ENCODE measurements at regions not wholly inside any gene's neighbourhood (a gene's known extent, or its start where the extent isn't known, plus 50 kb on each side); places are given as distances from the start of the nearest gene placed in this dataset.
"Not testable (repeated sequence)": the region's sequence is repeated elsewhere in the genome, so short reads cannot be mapped to it uniquely, and the experiment has no call there.

DNA sequence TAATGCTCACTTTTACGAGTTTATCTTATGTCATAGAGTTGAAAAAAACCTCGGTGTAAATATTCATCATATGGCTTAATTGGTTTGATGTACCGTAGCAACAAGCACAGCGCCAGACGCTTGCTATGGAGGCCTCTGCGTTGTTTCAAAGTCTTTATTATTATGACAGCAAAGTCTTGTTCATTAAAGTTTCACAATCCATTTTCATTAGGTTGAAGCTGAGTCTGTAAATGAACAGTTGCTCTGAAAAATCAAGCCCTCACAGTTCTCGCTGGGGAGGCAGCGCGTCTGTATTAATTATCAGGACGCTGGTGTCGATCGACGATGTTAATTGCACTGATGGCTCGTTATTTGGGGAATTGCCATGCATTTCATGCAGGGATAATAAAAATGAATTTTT lies 185.6 kb downstream of the INSC start:
- no peak for DNase-seq

DNA sequence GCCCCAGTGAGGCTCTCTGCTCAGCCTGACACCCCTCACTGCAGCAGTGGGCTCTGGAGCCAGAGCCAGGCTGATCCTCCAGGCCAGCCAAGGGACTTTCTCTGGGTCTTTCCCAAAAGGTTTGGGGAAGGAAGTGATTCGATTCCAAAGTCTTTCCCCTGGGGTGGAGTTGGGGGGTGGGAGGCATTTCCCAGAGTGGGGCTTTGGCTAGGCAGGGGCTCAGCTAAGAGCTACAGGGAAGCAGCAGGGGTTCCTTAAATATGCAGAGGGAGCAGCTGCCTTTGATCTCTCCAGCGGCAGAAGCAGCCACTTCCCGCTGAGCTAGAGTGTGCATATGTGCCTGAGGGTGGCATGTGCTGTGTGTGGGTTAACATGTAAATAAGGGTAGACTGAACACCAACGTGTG lies 192.9 kb downstream of the INSC start:
- no peak for DNase-seq

DNA sequence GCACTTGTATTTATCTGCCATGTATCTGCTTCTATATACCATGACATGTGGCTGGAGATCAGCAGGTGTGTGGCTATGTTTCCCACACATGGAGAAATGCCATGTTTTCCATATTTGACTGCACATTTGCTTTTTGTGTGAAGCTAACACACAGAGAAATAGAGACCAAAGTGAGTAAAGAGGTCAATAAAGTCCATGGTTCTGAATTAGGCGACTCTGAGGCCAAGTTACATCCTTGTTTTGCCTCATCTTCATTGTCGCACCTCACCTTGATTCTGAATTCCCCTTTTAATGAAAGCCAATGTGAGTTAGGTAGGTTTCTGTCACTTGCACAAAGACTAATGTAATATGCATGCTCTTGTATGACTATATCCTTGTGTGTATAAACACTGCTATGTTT lies 194.1 kb downstream of the INSC start:
- DNase-seq = no peak

DNA sequence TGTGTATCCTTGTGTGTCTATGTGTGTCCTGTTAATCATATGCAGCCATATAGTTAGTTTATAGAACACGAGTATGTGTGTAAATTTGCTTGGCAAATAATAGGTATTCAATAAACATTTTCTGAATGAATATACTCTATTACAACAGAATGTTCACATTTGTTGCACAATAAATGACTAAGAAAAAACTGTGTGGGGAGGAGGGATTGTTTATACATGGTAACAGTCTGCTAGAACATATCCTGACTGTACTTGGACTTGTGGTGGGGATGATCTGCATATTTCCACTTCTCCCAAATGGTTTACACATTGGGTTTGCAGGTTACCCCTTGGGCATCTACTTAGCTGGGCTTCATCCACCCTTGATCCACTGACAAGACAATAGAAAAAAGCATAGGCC lies 194.6 kb downstream of the INSC start:
- DNase-seq = no peak

DNA sequence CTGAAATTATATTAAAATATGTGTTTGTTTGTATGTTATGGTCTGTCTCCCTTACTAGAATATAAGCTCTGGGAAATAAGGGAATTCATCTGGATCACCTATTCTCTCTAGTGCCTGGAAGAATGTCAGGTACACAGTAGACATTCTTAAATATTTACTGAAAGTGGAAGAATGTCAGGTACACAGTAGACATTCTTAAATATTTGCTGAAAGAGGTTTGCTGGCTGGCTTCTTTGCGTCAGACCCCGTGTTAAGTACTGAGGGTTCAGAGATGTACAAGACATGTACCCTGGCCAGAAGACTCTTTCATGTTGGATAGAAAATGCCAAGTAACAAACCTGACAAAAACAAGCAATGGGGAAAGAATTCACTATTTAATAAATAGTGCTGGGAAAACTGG lies 199.1 kb downstream of the INSC start:
- DNase-seq = no peak

DNA sequence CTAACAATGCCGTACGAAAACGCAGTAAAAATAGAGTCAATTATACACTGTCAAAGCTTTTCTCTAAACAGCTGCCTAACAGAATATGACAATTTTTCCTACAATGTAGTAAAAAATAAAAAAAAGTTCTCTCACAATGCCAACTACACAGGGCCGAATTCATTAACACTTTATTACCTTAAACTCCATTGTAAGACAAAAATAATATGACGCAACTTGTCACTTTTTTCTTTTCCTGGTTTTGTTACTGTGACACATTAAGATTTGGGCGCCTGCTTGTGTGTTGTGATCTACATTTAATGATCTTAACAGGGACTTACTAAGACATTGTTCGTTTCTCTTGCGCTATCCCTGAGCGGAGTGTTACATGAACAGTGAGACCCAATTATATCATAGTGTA lies 204.1 kb downstream of the INSC start:
- DNase-seq = no peak

DNA sequence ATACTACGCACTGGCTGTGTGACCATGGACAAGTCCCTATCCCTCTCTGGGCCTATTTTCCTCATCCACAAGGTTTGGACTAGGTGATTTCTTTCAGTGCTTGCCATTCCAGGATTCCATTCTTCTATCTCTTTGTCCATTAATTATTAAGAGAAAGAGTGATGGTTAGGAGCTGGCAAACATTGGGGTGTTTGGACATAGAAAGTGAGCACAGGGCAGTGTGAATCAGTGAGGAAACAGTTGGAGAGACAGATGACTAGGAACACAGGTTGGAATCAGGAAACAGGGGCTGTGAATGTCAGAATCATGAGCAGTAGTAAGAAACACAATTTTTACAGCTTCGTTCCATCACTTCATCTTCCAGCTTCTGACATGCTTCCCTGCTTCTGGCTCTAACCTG lies 211.8 kb downstream of the INSC start:
- no peak for DNase-seq

DNA sequence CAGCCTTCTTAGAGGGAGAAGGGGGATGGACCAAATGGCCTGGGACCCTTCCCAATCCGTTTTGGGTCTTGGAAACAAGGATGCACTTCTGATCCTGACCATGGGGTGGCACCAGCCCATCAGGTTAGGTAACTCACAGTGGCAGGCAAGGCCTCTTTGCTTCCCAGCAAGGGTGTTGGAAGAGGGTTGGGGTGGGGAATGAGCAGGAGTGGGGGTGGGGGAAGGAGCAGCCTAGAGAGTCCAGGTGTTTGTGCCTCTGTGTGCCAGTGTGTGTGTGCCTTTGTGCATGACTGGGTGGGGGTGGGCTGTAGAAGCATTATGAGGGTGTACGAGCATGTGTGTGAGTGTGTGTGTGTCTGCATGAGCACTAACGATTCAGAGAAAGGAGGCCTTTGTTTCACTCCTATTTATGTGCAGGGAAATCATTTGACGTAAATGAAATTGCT lies 213.1 kb downstream of the INSC start:
- peak; percentile 12 for DNase-seq

DNA sequence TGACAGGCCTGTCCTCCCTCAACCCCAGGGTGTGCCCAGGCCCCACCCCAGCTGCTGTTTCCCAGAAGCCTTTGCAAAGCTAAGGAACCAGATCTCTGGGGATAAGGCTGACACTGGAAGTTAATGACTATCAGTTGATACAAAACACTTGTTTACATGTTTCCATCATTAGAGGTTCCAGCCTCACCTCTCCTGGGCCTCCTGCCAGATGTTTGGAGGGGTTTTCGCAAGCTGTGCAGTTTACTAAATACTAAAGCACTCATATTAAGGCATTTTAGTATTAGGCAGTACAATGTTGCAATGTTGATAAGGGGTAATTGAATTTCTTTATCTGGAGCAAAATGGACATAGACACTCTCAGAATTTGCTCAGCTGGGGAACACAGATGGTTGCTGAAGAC lies 218.7 kb downstream of the INSC start:
- DNase-seq = no peak

DNA sequence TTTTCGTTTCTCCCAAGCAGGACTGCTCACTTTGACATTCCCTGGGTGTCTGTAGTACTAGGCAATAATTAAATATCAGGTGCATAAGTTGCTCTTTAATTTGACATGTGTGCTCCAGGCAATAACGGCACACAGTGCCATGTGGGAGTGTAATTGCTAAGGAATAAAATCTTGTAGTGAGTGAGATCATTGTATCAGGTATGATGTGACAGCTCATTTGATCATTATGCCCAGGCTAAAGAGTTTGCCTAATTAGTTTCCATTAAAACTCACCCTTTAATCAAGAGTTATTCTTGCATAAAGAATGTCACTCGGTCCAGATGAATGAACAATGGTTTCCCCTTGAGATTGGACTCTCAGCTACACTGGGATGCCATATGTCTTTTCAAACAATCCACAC lies 220.0 kb downstream of the INSC start:
- DNase-seq = no peak

DNA sequence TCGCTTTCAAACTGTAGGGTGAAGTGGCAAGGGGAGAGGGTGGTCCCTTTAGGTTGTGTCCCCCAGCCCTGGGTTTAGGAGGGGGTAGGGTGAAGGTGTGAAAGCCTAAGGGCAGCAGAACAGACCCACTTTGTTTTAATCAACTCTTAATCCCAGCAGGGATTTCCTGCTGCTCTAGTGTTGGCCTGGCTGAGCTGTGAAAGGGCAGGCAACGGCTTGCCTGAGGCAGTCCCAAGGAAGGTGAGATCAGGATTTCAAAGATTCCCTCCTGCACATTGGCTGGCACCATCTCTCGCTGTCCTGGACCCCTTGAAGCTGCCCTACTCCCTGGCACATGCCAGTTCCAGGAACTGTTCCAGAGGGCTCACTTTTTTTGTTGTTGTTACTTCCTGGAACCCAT lies 221.3 kb downstream of the INSC start:
- DNase-seq = no peak

DNA sequence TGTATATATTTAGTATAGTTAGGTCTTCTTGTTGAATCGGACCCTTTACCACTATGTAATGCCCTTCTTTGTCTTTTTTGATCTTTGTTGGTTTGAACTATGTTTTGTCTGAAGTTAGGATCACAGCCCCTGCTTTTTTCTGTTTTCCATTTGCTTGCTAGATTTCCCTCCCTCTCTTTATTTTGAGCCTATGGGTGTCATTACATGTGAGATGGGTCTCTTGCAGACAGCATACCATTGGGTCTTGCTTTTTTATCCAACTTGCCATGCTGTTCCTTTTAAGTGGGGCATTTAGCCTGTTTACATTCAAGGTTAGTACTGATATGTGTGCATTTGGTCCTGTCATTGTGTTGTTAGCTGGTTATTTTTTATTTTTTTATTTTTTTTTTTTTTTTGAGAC lies 224.6 kb downstream of the INSC start:
- no peak for DNase-seq

DNA sequence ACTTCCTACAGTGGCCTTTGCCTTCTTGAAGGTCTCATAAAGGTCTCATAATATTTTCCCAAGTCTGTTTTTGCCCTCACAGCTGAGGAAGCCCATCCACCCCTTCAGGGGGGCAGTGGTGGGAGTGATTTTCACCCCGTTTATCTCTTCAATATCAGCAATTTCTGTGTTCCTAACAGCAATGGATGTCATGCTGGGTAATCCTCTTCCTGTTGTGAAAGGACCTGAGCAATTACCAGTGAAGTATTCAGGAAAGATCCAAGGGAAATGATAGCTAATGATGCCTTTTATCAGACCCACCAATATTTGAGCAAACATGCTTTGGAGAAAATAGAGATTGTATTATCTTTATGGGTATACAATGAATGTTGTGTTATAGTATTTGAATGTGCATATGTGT lies 226.9 kb downstream of the INSC start:
- DNase-seq = no peak

DNA sequence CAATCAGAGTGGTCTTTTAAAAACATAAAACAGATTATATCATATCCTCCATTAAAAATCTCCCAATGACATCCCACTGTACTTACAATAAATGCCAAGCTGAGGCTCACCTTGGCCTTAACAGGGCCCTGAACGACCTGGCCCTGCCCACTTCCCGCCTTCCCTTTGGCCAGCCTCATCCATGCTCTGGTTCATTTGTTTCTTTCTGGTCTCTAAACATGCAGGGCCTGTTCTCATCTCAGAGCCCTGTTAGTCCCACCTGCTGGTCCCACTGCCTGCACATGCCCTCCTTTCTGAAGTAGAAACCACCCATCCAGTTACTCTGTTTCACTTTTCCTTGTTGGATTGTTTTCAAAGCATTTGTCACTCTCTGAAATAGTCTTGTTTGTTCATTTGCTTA lies 227.4 kb downstream of the INSC start:
- no peak for DNase-seq

DNA sequence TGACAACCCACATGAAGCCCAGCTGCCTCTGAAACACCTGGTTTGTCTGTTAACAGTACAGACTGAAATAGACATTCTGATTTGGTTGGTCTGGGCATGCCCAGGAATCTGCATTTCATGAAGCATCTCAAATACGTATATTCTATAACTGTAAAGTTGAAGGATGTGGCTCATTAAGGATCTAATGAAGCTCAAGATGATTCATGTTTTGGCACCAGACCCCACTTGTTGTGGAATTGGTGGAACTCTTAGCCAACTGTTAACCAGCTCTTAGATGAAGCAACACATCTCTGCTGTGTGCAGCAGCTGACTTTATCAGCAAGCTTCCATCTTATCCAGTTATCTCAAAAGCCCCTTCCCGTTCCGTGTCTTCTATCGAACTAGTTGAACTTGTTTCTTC lies 232.2 kb downstream of the INSC start:
- DNase-seq = no peak

DNA sequence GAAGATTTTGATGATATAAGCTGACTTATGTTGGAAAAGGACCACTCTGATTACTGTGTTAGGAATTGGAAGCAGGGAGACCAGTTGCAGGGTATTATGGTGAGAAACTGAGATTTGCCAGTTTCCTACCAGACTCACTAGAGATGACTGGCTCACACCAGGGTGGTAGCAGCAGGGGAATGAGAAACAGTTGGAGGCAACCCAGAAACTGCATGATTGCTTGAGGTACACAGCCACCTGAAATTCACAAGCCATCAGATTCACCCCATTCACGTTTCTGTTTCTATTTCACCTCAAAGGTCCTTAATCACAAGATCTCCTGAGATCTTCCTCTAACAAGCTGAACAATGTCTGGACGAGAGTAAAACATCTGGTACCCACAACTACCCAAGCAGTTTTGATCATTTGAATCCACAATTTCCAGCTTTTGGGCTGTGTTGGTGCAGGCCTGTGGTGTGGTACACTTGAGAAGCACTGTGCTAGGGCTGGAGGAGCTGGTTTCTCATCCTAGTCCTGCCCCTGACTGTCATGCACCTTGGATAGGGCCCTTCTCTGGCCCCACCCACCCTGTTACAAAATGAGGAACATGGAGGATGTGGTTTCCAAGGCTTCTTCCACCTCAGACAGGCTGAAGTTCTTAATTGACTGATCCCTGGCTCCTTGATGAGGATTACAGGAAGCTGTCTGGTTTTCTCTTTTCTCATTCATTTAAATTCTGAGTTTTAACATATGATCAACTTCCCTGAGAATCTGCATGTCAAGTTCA lies 233.4 kb downstream of the INSC start:
- no peak for DNase-seq

DNA sequence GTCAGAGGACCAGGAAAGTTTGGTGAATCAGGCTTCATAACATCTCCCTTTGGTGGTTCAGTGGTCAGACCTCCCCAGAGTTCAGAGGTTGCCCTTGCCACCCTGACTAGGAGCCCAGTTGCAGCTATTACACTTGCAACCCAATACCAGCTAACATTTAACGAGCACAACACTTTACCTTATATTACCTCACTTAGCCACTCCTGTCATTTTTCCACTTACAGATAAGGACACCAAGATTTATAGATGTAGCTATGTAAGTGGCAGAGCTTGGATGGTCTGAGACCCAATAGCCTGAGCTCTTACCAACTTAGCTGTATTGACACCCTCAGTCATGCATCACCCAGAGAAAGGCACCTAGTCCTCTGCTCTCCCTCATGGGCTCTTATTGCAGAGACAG lies 234.7 kb downstream of the INSC start:
- DNase-seq = no peak

DNA sequence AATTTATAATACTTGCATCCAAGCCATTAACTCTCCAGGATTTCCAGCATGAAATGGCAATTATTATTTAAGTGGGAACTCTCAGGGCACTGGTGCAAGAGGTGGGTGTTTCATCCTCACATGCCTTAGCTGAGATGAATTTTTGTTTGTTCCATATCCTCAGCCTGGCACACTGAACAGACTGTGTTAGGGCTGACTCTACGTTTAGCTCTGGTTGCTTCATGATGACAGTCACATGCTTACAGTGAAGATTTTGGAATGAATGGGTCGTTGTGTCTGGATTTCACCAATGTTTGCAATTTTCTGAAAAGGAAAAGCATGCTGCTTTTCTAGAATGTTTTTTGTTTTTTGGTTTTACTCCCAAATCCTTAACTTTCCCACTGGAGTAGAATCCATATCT lies 246.6 kb downstream of the INSC start:
- no peak for DNase-seq

DNA sequence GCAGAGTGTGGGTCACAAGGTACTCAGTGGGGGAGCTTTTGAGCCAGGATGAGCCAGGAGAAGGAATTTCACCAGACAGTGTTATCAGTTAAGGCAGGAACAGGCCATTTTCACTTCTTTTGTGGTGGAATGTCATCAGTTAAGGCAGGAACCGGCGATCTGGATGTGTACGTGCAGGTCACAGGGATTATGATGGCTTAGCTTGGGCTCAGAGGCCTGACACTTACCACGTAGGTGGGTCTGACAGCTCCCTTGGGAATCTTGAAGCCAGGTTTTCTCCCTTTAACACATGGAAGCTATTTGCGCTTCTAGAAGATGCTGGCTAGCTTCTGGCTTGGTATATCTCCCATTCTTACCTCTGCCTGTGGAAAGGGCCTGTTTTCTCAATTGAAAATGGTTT lies 250.6 kb downstream of the INSC start:
- DNase-seq = not testable (repeated sequence)

DNA sequence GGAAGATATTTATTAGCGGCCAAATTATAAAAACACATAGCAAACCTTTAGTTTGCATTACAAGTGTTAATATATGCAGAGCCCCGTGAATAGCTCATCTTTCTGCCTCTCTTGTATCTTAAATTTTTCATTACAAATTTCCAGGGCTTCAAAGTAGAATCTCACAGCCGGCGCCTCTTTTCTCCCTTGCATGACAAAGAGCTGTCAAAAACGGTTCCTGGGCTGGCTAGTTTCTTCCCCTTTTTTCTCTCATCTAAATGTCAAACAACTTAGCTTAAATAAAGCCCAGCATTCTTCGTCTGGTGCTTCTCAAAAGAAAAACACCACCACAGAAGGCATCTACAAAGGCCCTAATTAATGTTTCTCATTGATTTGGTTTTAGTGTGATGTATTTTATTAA lies 253.0 kb downstream of the INSC start:
- DNase-seq = no peak

DNA sequence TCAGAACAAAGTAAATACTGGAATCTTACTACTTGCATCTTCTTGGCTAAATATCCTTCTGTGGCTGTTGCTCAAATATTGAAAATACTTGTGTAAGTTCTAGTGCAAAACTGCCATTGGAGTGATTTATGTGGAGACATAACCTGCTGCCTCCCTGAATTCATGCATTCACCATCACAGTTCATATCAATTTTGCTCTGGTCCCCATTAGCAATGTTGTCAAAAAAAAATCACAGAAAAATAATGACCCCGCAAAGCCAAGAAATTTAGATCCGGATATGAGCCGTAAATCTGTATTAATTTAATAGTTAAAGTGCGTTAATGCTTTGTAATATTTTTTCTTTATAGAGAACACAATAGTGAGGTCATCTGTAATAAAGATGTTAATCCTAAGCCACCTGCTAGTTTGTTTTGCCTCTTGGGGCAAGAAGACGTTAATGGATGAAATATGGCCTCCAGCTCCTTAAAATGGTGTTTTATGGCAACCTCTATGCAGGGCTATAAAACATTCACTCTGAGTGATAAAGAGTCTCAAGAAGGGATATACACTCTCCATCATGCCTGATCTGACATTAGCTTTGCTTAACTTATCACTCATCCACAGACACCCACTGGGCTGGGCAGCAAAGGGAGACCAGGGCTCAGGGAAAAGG lies 255.9 kb downstream of the INSC start:
- no peak for DNase-seq

DNA sequence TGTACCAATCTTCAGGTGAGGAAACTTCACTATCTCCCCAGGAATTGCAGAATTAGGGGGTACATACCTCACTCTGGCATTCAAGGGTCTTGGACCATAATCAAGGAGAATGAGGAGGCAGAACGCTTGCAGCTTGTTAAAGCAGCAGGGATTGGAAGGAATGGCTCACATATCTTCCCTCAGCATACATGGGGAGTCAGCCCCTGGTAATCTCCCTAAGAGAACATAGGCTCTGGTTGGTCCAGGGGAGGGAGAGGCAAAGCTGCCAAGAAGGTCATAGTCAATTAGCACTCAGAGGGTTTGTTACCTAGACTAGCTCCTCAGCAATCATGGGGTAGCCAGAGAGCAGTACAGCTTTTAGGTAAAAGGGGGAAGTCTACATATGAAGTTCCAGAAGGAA lies 256.8 kb downstream of the INSC start:
- DNase-seq = no peak

DNA sequence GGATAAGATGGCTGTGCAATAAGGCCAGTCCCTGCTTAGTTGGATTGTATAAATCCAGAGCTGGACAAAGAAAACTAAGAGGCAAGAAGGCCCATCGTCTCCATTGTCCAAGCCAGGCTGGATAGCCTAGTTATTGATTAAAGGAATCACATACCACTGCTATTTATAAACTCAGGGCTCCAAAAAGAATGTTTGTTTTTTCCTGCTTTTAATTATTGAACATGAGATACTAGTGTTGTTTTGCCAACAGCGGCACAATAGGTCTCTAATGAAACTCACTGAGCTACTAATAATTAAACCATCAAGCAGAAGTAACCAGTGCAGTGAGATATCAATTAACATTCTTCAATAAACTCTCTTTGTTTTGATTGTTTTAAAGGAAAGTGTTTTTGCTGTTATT lies 259.7 kb downstream of the INSC start:
- DNase-seq = no peak

DNA sequence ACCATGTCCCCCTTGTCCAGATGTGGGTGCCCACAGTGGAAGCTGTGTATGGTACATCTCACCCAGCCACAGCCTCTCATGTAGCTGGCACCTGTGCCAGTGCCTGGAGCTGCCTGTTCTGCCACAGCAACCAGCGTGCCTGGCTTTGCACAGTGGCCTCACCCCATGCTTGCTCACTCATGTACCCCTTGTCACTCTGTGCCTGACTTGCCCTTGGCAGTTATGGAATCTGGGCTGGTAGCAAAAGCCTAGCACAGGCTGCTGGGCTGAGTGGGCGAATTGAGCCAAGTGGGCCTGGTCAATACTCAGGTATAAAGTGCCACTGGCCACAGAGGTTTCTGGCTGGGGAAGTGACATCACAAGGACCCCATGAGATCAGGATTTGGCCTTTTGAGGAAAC lies 264.2 kb downstream of the INSC start:
- DNase-seq = no peak

DNA sequence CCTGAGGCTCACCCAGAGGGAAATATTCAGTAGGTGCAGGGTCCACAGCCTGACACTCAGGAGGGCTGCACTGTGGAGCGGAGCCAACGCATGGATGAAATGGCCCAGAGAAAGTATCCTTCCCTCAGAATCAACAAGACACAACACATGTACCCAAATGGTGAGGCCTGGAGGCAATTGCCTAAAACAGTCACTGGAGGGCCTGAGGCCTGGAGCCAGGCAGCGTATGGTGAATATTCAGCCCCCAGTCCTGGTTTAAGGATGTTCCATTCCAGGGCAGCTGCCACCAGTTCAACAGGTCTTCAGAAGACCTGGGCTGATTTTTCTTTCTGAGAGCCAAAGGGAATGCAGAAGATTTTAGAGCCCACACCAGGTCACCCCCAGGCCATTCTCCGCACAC lies 264.8 kb downstream of the INSC start:
- no peak for DNase-seq

All from suppressor macrophage treated with lipopolysaccharide for 4 hours (primary cell).